SK-N-SH (cell line): ENCODE measurements at regions not wholly inside any gene's neighbourhood (a gene's known extent, or its start where the extent isn't known, plus 50 kb on each side); places are given as distances from the start of the nearest gene placed in this dataset.

Source experiments
- CTCF ChIA-PET: fragments of 300-600, 350-600 bp; formaldehyde crosslinking; extraction: SDS; loops from one replicate; lab custom pipeline; 2021; lab: Yijun Ruan, JAX
- POLR2A ChIA-PET: fragments of 350-600 bp; sonication (Branson Sonifier 250); formaldehyde crosslinking; extraction: SDS; loops from one replicate; lab custom pipeline; 2020; ENCODE audit warnings: antibody characterized with exemption, inconsistent platforms; lab: Yijun Ruan, JAX
- DNase-seq: peaks from one replicate; pipeline ENCODE4 v3.0.0; 2012
- H2AFZ ChIP-seq: fragments of 200-600 bp; sonication (generic); 2 replicates; pipeline ENCODE4 v1.8.1; 2016; ENCODE audit warnings: antibody characterized with exemption, mild to moderate bottlenecking, low read depth
- H3F3A ChIP-seq: fragments of 200-600 bp; sonication (generic); replicated peaks from 2 replicates; pipeline ENCODE3; 2016; ENCODE audit warnings: antibody characterized with exemption, mild to moderate bottlenecking; ENCODE audit not compliant: insufficient read depth
- H3K27ac ChIP-seq, 2 experiments: fragments of 200-500 bp in 1 of 2; fragments of 200-600 bp in 1 of 2; sonication (Bioruptor generic) in 1 of 2; sonication (generic), shearing (Covaris generic) in 1 of 2; 2 replicates each; pipeline versions ENCODE4 v1.5.1 to v1.6.1; 2014 to 2016; ENCODE audit warnings: low read depth in 2 of 2, inconsistent platforms in 1 of 2, low read length in 1 of 2, mild to moderate bottlenecking in 1 of 2, mixed read lengths in 1 of 2
- H3K27me3 ChIP-seq: fragments of 200-600 bp; sonication (generic), shearing (Covaris generic); 2 replicates; pipeline ENCODE4 v1.6.1; 2016; ENCODE audit warnings: mixed run types; ENCODE audit not compliant: insufficient read depth
- H3K36me3 ChIP-seq, 2 experiments: fragments of 200-500 bp in 1 of 2; fragments of 200-600 bp in 1 of 2; sonication (Bioruptor generic) in 1 of 2; sonication (generic) in 1 of 2; replicated peaks in 1 of 2; 2 replicates each; pipeline versions ENCODE3 to v1.5.1; 2014 to 2016; ENCODE audit warnings: low read length in 1 of 2, mild to moderate bottlenecking in 1 of 2; ENCODE audit not compliant: insufficient read depth in 2 of 2, control insufficient read depth in 1 of 2
- H3K4me1 ChIP-seq, 2 experiments: fragments of 200-500 bp in 1 of 2; fragments of 200-600 bp in 1 of 2; sonication (Bioruptor generic) in 1 of 2; sonication (generic), shearing (Covaris generic) in 1 of 2; 2 replicates each; pipeline versions ENCODE4 v1.5.1 to v1.6.1; 2014 to 2016; ENCODE audit warnings: low read depth in 1 of 2, low read length in 1 of 2, mixed run types in 1 of 2; ENCODE audit not compliant: insufficient read depth in 2 of 2, control insufficient read depth in 1 of 2
- H3K4me2 ChIP-seq: fragments of 200-600 bp; sonication (generic), shearing (Covaris generic); 2 replicates; pipeline ENCODE4 v1.6.1; 2017; ENCODE audit warnings: mixed run types
- H3K4me3 ChIP-seq, 2 experiments: fragments of 200-500 bp in 1 of 2; fragments of 200-600 bp in 1 of 2; sonication (Bioruptor generic) in 1 of 2; sonication (generic), shearing (Covaris generic) in 1 of 2; 2 replicates each; pipeline versions ENCODE4 v1.5.1 to v1.8.1; 2014 to 2016; ENCODE audit warnings: low read depth in 2 of 2, inconsistent platforms in 1 of 2, low read length in 1 of 2, mild to moderate bottlenecking in 1 of 2, mixed read lengths in 1 of 2, moderate library complexity in 1 of 2
- H3K79me2 ChIP-seq: fragments of 200-600 bp; sonication (generic); 2 replicates; pipeline ENCODE4 v1.8.1; 2017; ENCODE audit warnings: mild to moderate bottlenecking; ENCODE audit not compliant: insufficient read depth
- H3K9ac ChIP-seq: fragments of 200-600 bp; sonication (generic); 2 replicates; pipeline ENCODE4 v1.6.1; 2017; ENCODE audit warnings: mixed run types
- H3K9me2 ChIP-seq: fragments of 200-600 bp; sonication (generic); 2 replicates; pipeline ENCODE4 v1.6.1; 2017; ENCODE audit warnings: mixed run types
- H3K9me3 ChIP-seq: fragments of 200-600 bp; sonication (generic); 2 replicates; pipeline ENCODE4 v1.6.1; 2017; ENCODE audit warnings: mixed run types, mild to moderate bottlenecking, moderate library complexity
- H4K20me1 ChIP-seq: fragments of 200-600 bp; sonication (generic); 2 replicates; pipeline ENCODE4 v1.6.1; 2017; ENCODE audit warnings: mild to moderate bottlenecking, mixed run types; ENCODE audit not compliant: insufficient read depth
- CHD2 ChIP-seq: fragments of 150-350 bp; IDR thresholded peaks from 2 replicates; pipeline ENCODE4 v1.6.1; 2018; ENCODE audit warnings: low read length; ENCODE audit not compliant: partially characterized antibody
- EP300 ChIP-seq, 2 experiments: IDR thresholded peaks; 2 replicates each; pipeline versions ENCODE4 v1.4.0 to v1.6.1; 2012; ENCODE audit warnings: borderline replicate concordance in 1 of 2, low read depth in 1 of 2, low read length in 1 of 2
- EZH2phosphoT487 ChIP-seq: fragments of 200-600 bp; sonication (generic); IDR thresholded peaks from 2 replicates; pipeline ENCODE4 v1.6.1; 2017; ENCODE audit warnings: low read depth, mixed run types, mild to moderate bottlenecking, antibody characterized with exemption, moderate library complexity, borderline replicate concordance
- GABPA ChIP-seq: IDR thresholded peaks from 2 replicates; pipeline ENCODE4 v1.4.0; 2012; ENCODE audit warnings: low read depth, mild to moderate bottlenecking
- GATA2 ChIP-seq: sonication (generic); formaldehyde crosslinking; IDR thresholded peaks from 2 replicates; pipeline ENCODE4 v1.5.0; 2020; ENCODE audit warnings: mild to moderate bottlenecking, missing genetic modification reagents
- JUND ChIP-seq: IDR thresholded peaks from 2 replicates; pipeline ENCODE4 v1.4.0; 2012
- NFIC ChIP-seq: IDR thresholded peaks from 2 replicates; pipeline ENCODE4 v1.4.0; 2012; ENCODE audit warnings: borderline replicate concordance
- NRF1 ChIP-seq: IDR thresholded peaks from 2 replicates; pipeline ENCODE4 v1.6.1; 2012; ENCODE audit warnings: low read depth, mild to moderate bottlenecking, low read length
- RAD21 ChIP-seq: IDR thresholded peaks from 2 replicates; pipeline ENCODE4 v1.6.1; 2012; ENCODE audit warnings: mild to moderate bottlenecking, low read length
- RCOR1 ChIP-seq: fragments of 150-350 bp; IDR thresholded peaks from 2 replicates; pipeline ENCODE4 v1.6.1; 2017; ENCODE audit warnings: antibody characterized with exemption, low read length
- RFX5 ChIP-seq: IDR thresholded peaks from 2 replicates; pipeline ENCODE4 v1.6.1; 2012; ENCODE audit warnings: mild to moderate bottlenecking, improper control_type of control experiment, low read length
- RXRA ChIP-seq: IDR thresholded peaks from 2 replicates; pipeline ENCODE4 v1.4.0; 2012; ENCODE audit warnings: low read depth, mild to moderate bottlenecking, borderline replicate concordance
- SMC3 ChIP-seq: IDR thresholded peaks from 2 replicates; pipeline ENCODE4 v1.6.1; 2012; ENCODE audit warnings: low read depth, low read length, improper control_type of control experiment
- TCF12 ChIP-seq: IDR thresholded peaks from 2 replicates; pipeline ENCODE4 v1.4.0; 2012
- WGBS: methylation state at CpG from one replicate; pipeline ENCODE4 v1.1.6; 2017; ENCODE audit warnings: low lambda C conversion rate; 5-methylcytosine and 5-hydroxymethylcytosine counted together
- TF ChIP-seq, protein P1 (sequence below): IDR thresholded peaks from 2 replicates; pipeline ENCODE4 v1.4.0; 2012; ENCODE audit warnings: low read depth, borderline replicate concordance
- TF ChIP-seq, protein P2 (sequence below): IDR thresholded peaks from 2 replicates; pipeline ENCODE4 v1.6.1; 2012; ENCODE audit warnings: mild to moderate bottlenecking, low read depth, low read length, moderate library complexity
- TF ChIP-seq, protein P3 (sequence below): IDR thresholded peaks from 2 replicates; pipeline ENCODE4 v1.4.0; 2012; ENCODE audit warnings: low read depth

DNA sequence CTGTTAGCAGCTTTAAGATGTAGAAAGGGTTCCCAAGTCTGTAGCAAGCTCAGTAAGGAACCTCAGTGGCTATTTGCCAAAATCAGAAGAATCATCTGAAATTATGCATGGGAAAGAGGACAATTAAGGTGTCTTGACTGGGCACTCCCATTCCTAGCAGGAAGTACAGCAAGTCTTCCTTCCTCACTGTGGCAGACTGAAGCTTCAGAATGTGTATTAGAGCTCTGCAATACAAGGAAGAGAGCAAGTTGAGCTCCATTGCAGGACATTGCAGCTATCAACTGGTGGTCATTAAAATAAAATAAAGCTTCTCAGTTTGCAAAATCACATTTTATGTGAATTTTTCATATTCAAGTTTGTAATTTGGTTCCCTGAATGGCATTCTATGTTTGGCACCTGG, 200.5 kb upstream of the CHAC2 start:
- CTCF ChIA-PET, result no interaction called here

DNA sequence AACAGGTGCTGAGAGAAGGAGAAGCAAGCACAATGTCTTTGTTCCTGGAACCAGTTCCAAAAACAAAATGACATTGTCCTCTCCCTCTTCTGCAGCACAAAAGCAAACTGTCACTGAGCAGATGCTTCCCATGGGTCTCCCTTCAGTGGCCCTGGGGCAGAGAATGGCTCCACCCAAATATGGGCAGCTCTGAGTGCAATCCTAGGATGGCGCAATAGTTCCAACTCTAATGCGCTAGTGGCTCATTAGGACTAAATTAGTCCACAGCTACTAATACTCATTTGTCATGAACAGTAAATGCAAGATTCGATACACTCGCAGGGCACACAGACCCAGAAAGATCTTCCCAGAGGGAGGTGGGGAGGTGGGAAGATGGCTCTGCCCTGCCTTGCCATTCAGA, 205.2 kb upstream of the CHAC2 start:
- no peak for TF ChIP-seq JUND
- TF ChIP-seq EP300 (IDR thresholded peaks at IDR 0.05; ENCODE audit: borderline replicate concordance in 1 of 2, low read depth in 1 of 2, low read length in 1 of 2), result no peak
- no peak for TF ChIP-seq RXRA
- TF ChIP-seq RFX5, result no peak
- TF ChIP-seq EZH2phosphoT487, result no peak
- TF ChIP-seq, protein P1, sequence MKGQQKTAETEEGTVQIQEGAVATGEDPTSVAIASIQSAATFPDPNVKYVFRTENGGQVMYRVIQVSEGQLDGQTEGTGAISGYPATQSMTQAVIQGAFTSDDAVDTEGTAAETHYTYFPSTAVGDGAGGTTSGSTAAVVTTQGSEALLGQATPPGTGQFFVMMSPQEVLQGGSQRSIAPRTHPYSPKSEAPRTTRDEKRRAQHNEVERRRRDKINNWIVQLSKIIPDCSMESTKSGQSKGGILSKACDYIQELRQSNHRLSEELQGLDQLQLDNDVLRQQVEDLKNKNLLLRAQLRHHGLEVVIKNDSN, result no peak
- TF ChIP-seq, protein P2, sequence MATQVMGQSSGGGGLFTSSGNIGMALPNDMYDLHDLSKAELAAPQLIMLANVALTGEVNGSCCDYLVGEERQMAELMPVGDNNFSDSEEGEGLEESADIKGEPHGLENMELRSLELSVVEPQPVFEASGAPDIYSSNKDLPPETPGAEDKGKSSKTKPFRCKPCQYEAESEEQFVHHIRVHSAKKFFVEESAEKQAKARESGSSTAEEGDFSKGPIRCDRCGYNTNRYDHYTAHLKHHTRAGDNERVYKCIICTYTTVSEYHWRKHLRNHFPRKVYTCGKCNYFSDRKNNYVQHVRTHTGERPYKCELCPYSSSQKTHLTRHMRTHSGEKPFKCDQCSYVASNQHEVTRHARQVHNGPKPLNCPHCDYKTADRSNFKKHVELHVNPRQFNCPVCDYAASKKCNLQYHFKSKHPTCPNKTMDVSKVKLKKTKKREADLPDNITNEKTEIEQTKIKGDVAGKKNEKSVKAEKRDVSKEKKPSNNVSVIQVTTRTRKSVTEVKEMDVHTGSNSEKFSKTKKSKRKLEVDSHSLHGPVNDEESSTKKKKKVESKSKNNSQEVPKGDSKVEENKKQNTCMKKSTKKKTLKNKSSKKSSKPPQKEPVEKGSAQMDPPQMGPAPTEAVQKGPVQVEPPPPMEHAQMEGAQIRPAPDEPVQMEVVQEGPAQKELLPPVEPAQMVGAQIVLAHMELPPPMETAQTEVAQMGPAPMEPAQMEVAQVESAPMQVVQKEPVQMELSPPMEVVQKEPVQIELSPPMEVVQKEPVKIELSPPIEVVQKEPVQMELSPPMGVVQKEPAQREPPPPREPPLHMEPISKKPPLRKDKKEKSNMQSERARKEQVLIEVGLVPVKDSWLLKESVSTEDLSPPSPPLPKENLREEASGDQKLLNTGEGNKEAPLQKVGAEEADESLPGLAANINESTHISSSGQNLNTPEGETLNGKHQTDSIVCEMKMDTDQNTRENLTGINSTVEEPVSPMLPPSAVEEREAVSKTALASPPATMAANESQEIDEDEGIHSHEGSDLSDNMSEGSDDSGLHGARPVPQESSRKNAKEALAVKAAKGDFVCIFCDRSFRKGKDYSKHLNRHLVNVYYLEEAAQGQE, result no peak
- TF ChIP-seq GABPA, result no peak
- no peak for TF ChIP-seq CHD2
- no peak for TF ChIP-seq GATA2 (CRISPR knock-in tag)
- TF ChIP-seq TCF12, result no peak
- 33% methylated on average over 4 of the region's 4 CpGs for WGBS
- no peak overlapping the region for H2AFZ ChIP-seq
- no peak overlapping the region for H3K27ac ChIP-seq
- no peaks in the 10 kb centered on the region for H3K36me3 ChIP-seq
- H3K4me1 ChIP-seq, result no peaks in the 10 kb centered on the region
- H3K9me2 ChIP-seq, result no peaks in the 10 kb centered on the region
- H3F3A ChIP-seq, result no peaks in the 10 kb centered on the region
- no peak overlapping the region for H3K4me2 ChIP-seq
- no peak overlapping the region for H3K9ac ChIP-seq
- H3K4me3 ChIP-seq, result no peak overlapping the region
- ChIA-PET POLR2A (no interaction called here), CTCF (no interaction called here)
- H4K20me1 ChIP-seq, result no peaks in the 10 kb centered on the region
- no peaks in the 10 kb centered on the region for H3K79me2 ChIP-seq
- H3K9me3 ChIP-seq, result no peaks in the 10 kb centered on the region
- DNase-seq, result no peak
- H3K27me3 ChIP-seq, result no peaks in the 10 kb centered on the region; the same call in 1 of the 2 replicates

More for the DNA sequence above, 200.5 kb upstream of the CHAC2 start:
- no peaks in the 10 kb centered on the region for H3K9me2 ChIP-seq
- no peaks in the 10 kb centered on the region for H3F3A ChIP-seq
- POLR2A ChIA-PET, result no interaction called here
- TF ChIP-seq, protein P2, result no peak
- TF ChIP-seq TCF12, result no peak
- no peak for TF ChIP-seq SMC3
- TF ChIP-seq EP300 (IDR thresholded peaks at IDR 0.05; ENCODE audit: borderline replicate concordance in 1 of 2, low read depth in 1 of 2, low read length in 1 of 2), result no peak
- no peak for TF ChIP-seq GATA2 (CRISPR knock-in tag)
- no peak for TF ChIP-seq RCOR1
- TF ChIP-seq NRF1, result no peak
- TF ChIP-seq RAD21, result no peak
- TF ChIP-seq, protein P3, sequence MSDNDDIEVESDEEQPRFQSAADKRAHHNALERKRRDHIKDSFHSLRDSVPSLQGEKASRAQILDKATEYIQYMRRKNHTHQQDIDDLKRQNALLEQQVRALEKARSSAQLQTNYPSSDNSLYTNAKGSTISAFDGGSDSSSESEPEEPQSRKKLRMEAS, result no peak
- TF ChIP-seq NFIC, result no peak
- TF ChIP-seq GABPA, result no peak
- H3K79me2 ChIP-seq, result no peaks in the 10 kb centered on the region
- H3K27ac ChIP-seq, result no peak overlapping the region
- H3K9ac ChIP-seq, result no peak overlapping the region
- no peaks in the 10 kb centered on the region for H4K20me1 ChIP-seq
- H3K27me3 ChIP-seq, result no peaks in the 10 kb centered on the region; the same call in 1 of the 2 replicates
- no peak for DNase-seq
- H2AFZ ChIP-seq, result no peak overlapping the region
- H3K4me2 ChIP-seq, result no peak overlapping the region
- H3K36me3 ChIP-seq, result no peaks in the 10 kb centered on the region
- no peaks in the 10 kb centered on the region for H3K9me3 ChIP-seq
- no peaks in the 10 kb centered on the region for H3K4me1 ChIP-seq
- no peak overlapping the region for H3K4me3 ChIP-seq
